Stimulated activated naive CD8-positive, alpha-beta T cell treated with anti-CD3 and anti-CD28 coated beads, Interleukin-15, Interleukin-2, amounts not matched to agents 100 ng/mL and 50 ng/mL, for 24 hours (primary cell): ENCODE measurements at regions not wholly inside any gene's neighbourhood (a gene's known extent, or its start where the extent isn't known, plus 50 kb on each side); places are given as distances from the start of the nearest gene placed in this dataset.
"Not testable (repeated sequence)": the region's sequence is repeated elsewhere in the genome, so short reads cannot be mapped to it uniquely, and the experiment has no call there.

ENCODE experiments used
- H3K27ac Mint-ChIP-seq: one replicate; pipeline ENCODE4 v1.8.0; 2021; ENCODE audit warnings: mild to moderate bottlenecking, mixed read lengths
- H3K27me3 Mint-ChIP-seq: one replicate; pipeline ENCODE4 v1.8.0; 2021; ENCODE audit warnings: mixed read lengths
- H3K36me3 Mint-ChIP-seq: one replicate; pipeline ENCODE4 v1.8.0; 2021; ENCODE audit warnings: low read depth, mixed read lengths
- H3K4me1 Mint-ChIP-seq: one replicate; pipeline ENCODE4 v1.8.0; 2021; ENCODE audit warnings: low read depth, mixed read lengths
- H3K4me3 Mint-ChIP-seq: one replicate; pipeline ENCODE4 v1.8.0; 2021; ENCODE audit warnings: mild to moderate bottlenecking, mixed read lengths
- H3K9me3 Mint-ChIP-seq: one replicate; pipeline ENCODE4 v1.8.0; 2021; ENCODE audit warnings: mixed read lengths

GRCh38 chr9:78172610-78173009 lies 63.3 kb upstream of the CEP78 start:
- not testable (repeated sequence) for H3K36me3 Mint-ChIP-seq, H3K4me1 Mint-ChIP-seq, H3K4me3 Mint-ChIP-seq, H3K27me3 Mint-ChIP-seq, H3K27ac Mint-ChIP-seq
- peaks cover 17% of the 10 kb centered on the region for H3K9me3 Mint-ChIP-seq

- Mint-ChIP-seq H3K4me3 (no peak overlapping the region), H3K27ac (no peak overlapping the region), H3K27me3 (no peaks in the 10 kb centered on the region), H3K36me3 (no peaks in the 10 kb centered on the region), H3K4me1 (no peaks in the 10 kb centered on the region), H3K9me3 (peaks cover 17% of the 10 kb centered on the region)
Measured at GRCh38 chr9:78171651-78172050, 64.2 kb upstream of the CEP78 start.

GRCh38 chr9:78169125-78169524 lies 66.8 kb upstream of the CEP78 start:
- Mint-ChIP-seq H3K27ac (no peak overlapping the region), H3K27me3 (no peaks in the 10 kb centered on the region), H3K9me3 (peaks cover 19% of the 10 kb centered on the region), H3K4me3 (no peak overlapping the region), H3K4me1 (no peaks in the 10 kb centered on the region), H3K36me3 (peaks cover 1% of the 10 kb centered on the region)

GRCh38 chr9:78167356-78167755 lies 68.5 kb upstream of the CEP78 start:
- H3K27ac Mint-ChIP-seq = no peak overlapping the region
- no peaks in the 10 kb centered on the region for H3K27me3 Mint-ChIP-seq
- H3K4me3 Mint-ChIP-seq = no peak overlapping the region
- H3K9me3 Mint-ChIP-seq = peaks cover 16% of the 10 kb centered on the region
- H3K4me1 Mint-ChIP-seq = no peaks in the 10 kb centered on the region
- H3K36me3 Mint-ChIP-seq = peaks cover 6% of the 10 kb centered on the region

GRCh38 chr9:78163834-78164233 lies 72.0 kb upstream of the CEP78 start:
- peaks cover 12% of the 10 kb centered on the region for H3K9me3 Mint-ChIP-seq
- H3K27ac Mint-ChIP-seq = no peak overlapping the region
- no peak overlapping the region for H3K4me3 Mint-ChIP-seq
- H3K27me3 Mint-ChIP-seq = no peaks in the 10 kb centered on the region
- no peaks in the 10 kb centered on the region for H3K4me1 Mint-ChIP-seq
- H3K36me3 Mint-ChIP-seq = peaks cover 6% of the 10 kb centered on the region

- Mint-ChIP-seq H3K4me1 (no peaks in the 10 kb centered on the region), H3K4me3 (no peak overlapping the region), H3K9me3 (peaks cover 10% of the 10 kb centered on the region), H3K27me3 (no peaks in the 10 kb centered on the region), H3K27ac (no peak overlapping the region), H3K36me3 (no peaks in the 10 kb centered on the region)
Measured at GRCh38 chr9:78158286-78158685, 77.6 kb upstream of the CEP78 start.

GRCh38 chr9:78150983-78151356 lies 84.9 kb upstream of the CEP78 start:
- Mint-ChIP-seq H3K27ac (no peak overlapping the region), H3K4me1 (no peaks in the 10 kb centered on the region), H3K9me3 (peaks cover 4% of the 10 kb centered on the region), H3K4me3 (no peak overlapping the region), H3K27me3 (no peaks in the 10 kb centered on the region), H3K36me3 (no peaks in the 10 kb centered on the region)

GRCh38 chr9:78150312-78150982 lies 85.4 kb upstream of the CEP78 start:
- H3K4me3 Mint-ChIP-seq = no peak overlapping the region
- no peaks in the 10 kb centered on the region for H3K36me3 Mint-ChIP-seq
- no peaks in the 10 kb centered on the region for H3K4me1 Mint-ChIP-seq
- peaks cover 3% of the 10 kb centered on the region for H3K9me3 Mint-ChIP-seq
- H3K27me3 Mint-ChIP-seq = no peaks in the 10 kb centered on the region
- H3K27ac Mint-ChIP-seq = no peak overlapping the region

- no peaks in the 10 kb centered on the region for H3K36me3 Mint-ChIP-seq
- no peaks in the 10 kb centered on the region for H3K27me3 Mint-ChIP-seq
- H3K9me3 Mint-ChIP-seq = peaks cover under 1% of the 10 kb centered on the region
- peaks cover under 1% of the 10 kb centered on the region for H3K4me1 Mint-ChIP-seq
- H3K27ac Mint-ChIP-seq = no peak overlapping the region
- no peak overlapping the region for H3K4me3 Mint-ChIP-seq
Measured at GRCh38 chr9:78149702-78150291, 86.1 kb upstream of the CEP78 start.

- Mint-ChIP-seq H3K36me3 (peaks cover 4% of the 10 kb centered on the region), H3K27me3 (no peaks in the 10 kb centered on the region), H3K27ac (no peak overlapping the region), H3K4me3 (no peak overlapping the region), H3K9me3 (peaks cover 16% of the 10 kb centered on the region), H3K4me1 (peaks cover 5% of the 10 kb centered on the region)
Measured at GRCh38 chr9:78146241-78146640, 89.6 kb upstream of the CEP78 start.

GRCh38 chr9:78144663-78145377 lies 91.1 kb upstream of the CEP78 start:
- Mint-ChIP-seq H3K4me3 (no peak overlapping the region), H3K27me3 (no peaks in the 10 kb centered on the region), H3K4me1 (peaks cover 5% of the 10 kb centered on the region), H3K36me3 (peaks cover 4% of the 10 kb centered on the region), H3K27ac (no peak overlapping the region), H3K9me3 (peaks cover 22% of the 10 kb centered on the region)

- Mint-ChIP-seq H3K4me1 (peaks cover 5% of the 10 kb centered on the region), H3K27me3 (no peaks in the 10 kb centered on the region), H3K4me3 (no peak overlapping the region), H3K27ac (no peak overlapping the region), H3K36me3 (peaks cover 4% of the 10 kb centered on the region), H3K9me3 (peaks cover 25% of the 10 kb centered on the region)
Measured at GRCh38 chr9:78144008-78144381, 91.9 kb upstream of the CEP78 start.

GRCh38 chr9:78143281-78144007 lies 92.4 kb upstream of the CEP78 start:
- no peak overlapping the region for H3K27ac Mint-ChIP-seq
- H3K4me3 Mint-ChIP-seq = no peak overlapping the region
- H3K27me3 Mint-ChIP-seq = no peaks in the 10 kb centered on the region
- peaks cover 4% of the 10 kb centered on the region for H3K36me3 Mint-ChIP-seq
- H3K9me3 Mint-ChIP-seq = peaks cover 25% of the 10 kb centered on the region
- peaks cover 5% of the 10 kb centered on the region for H3K4me1 Mint-ChIP-seq

GRCh38 chr9:78142264-78142663 lies 93.6 kb upstream of the CEP78 start:
- H3K27ac Mint-ChIP-seq = not testable (repeated sequence)
- H3K9me3 Mint-ChIP-seq = peaks cover 25% of the 10 kb centered on the region

GRCh38 chr9:78133751-78134150 lies 102.1 kb upstream of the CEP78 start:
- Mint-ChIP-seq H3K27ac (peak overlapping the region; percentile 27), H3K27me3 (no peaks in the 10 kb centered on the region)

More at GRCh38 chr9:78142264-78142663, 93.6 kb upstream of the CEP78 start:
- H3K4me3 Mint-ChIP-seq, H3K27me3 Mint-ChIP-seq, H3K36me3 Mint-ChIP-seq, H3K4me1 Mint-ChIP-seq: not testable (repeated sequence)

More at GRCh38 chr9:78133751-78134150, 102.1 kb upstream of the CEP78 start:
- H3K4me1 Mint-ChIP-seq = peaks cover 21% of the 10 kb centered on the region
- no peaks in the 10 kb centered on the region for H3K9me3 Mint-ChIP-seq
- H3K36me3 Mint-ChIP-seq = no peaks in the 10 kb centered on the region
- no peak overlapping the region for H3K4me3 Mint-ChIP-seq
